C4-2B (cell line): ENCODE measurements at regions not wholly inside any gene's neighbourhood (a gene's known extent, or its start where the extent isn't known, plus 50 kb on each side); places are given as distances from the start of the nearest gene placed in this dataset.

Source experiments
- ZFX ChIP-seq: fragments of 450-650 bp; IDR thresholded peaks from 2 replicates; pipeline ENCODE4 v1.6.1; 2017
- TF ChIP-seq, protein P1 (sequence below): fragments of 450-650 bp; conservative IDR thresholded peaks from 2 replicates; pipeline ENCODE4 v1.5.1; 2017; ENCODE audit warnings: mild to moderate bottlenecking

DNA sequence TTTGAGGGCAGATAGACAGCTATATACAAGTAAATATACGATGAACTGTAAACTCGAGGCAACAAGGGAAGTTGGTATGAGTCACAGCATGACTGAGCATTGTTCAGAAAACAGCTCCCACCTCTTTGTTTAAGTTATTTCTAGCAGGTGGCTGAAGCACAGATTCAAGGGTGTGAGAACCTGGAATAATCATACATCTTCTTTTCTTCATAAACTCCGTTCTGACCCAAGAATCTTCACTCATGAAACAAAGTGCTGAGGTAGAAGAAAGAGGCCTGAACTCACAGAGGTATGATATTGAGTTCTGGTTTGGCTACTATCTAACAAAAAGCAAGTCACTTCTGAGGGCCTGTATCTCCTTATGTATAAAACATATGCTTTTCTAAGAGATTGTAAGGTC is 364.1 kb upstream of the KITLG start:
- TF ChIP-seq, protein P1, sequence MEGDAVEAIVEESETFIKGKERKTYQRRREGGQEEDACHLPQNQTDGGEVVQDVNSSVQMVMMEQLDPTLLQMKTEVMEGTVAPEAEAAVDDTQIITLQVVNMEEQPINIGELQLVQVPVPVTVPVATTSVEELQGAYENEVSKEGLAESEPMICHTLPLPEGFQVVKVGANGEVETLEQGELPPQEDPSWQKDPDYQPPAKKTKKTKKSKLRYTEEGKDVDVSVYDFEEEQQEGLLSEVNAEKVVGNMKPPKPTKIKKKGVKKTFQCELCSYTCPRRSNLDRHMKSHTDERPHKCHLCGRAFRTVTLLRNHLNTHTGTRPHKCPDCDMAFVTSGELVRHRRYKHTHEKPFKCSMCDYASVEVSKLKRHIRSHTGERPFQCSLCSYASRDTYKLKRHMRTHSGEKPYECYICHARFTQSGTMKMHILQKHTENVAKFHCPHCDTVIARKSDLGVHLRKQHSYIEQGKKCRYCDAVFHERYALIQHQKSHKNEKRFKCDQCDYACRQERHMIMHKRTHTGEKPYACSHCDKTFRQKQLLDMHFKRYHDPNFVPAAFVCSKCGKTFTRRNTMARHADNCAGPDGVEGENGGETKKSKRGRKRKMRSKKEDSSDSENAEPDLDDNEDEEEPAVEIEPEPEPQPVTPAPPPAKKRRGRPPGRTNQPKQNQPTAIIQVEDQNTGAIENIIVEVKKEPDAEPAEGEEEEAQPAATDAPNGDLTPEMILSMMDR = no peak
- TF ChIP-seq ZFX = no peak
